Caco-2 (cell line): ENCODE measurements at regions not wholly inside any gene's neighbourhood (a gene's known extent, or its start where the extent isn't known, plus 50 kb on each side); places are given as distances from the start of the nearest gene placed in this dataset.
A peak's percentile ranks its signal among the peaks of the same experiment; 100 is the strongest.

Source experiments
- BruUV-seq: library from RNA; stranded (reverse); fragments of 400-500 nt; replicated peaks from 2 replicates; lab custom pipeline; 2021; lab: Mats Ljungman, UMichigan
- CTCF ChIA-PET: fragments of 300-600 bp; sonication (Branson Sonifier 250); formaldehyde crosslinking; loops from one replicate; lab custom pipeline; 2022; ENCODE audit warnings: antibody characterized with exemption; lab: Charles Lee
- POLR2A ChIA-PET: fragments of 300-600 bp; sonication (Branson Sonifier 250); formaldehyde crosslinking; loops from one replicate; lab custom pipeline; 2022; ENCODE audit warnings: antibody characterized with exemption; lab: Charles Lee
- DNase-seq, 2 experiments: peaks; one replicate each; pipeline versions ENCODE4 v3.0.0 to v3.0.0-alpha.2; 2020 to 2022
- H3K27me3 ChIP-seq: replicated peaks from 2 replicates; pipeline ENCODE4 v1.6.0; 2011; ENCODE audit warnings: low read length; ENCODE audit not compliant: control insufficient read depth, insufficient read depth
- H3K36me3 ChIP-seq: 2 replicates; pipeline ENCODE4 v1.5.1; 2011; ENCODE audit warnings: low read length; ENCODE audit not compliant: control insufficient read depth, insufficient read depth
- H3K4me1 ChIP-seq: fragments of 250-450 bp; sonication (Bioruptor Pico); 2 replicates; pipeline ENCODE4 v1.5.1; 2020; ENCODE audit warnings: mild to moderate bottlenecking
- H3K4me3 ChIP-seq: 2 replicates; pipeline ENCODE4 v1.5.1; 2011; ENCODE audit warnings: low read depth, mild to moderate bottlenecking, control low read depth, low read length
- H3K9me3 ChIP-seq: fragments of 250-450 bp; sonication (Bioruptor Pico); 2 replicates; pipeline ENCODE4 v1.5.1; 2020; ENCODE audit warnings: mild to moderate bottlenecking, moderate library complexity
- H3K27ac Mint-ChIP-seq: one replicate; pipeline ENCODE4 v1.8.0; 2022; ENCODE audit warnings: mixed read lengths; ENCODE audit not compliant: unreplicated experiment
- H3K27me3 Mint-ChIP-seq: one replicate; pipeline ENCODE4 v1.8.0; 2022; ENCODE audit warnings: mixed read lengths; ENCODE audit not compliant: insufficient read depth, unreplicated experiment
- H3K36me3 Mint-ChIP-seq: one replicate; pipeline ENCODE4 v1.8.0; 2022; ENCODE audit warnings: mild to moderate bottlenecking, mixed read lengths; ENCODE audit not compliant: insufficient read depth, unreplicated experiment
- H3K4me1 Mint-ChIP-seq: one replicate; pipeline ENCODE4 v1.8.0; 2022; ENCODE audit warnings: low read depth, mixed read lengths; ENCODE audit not compliant: unreplicated experiment
- H3K4me3 Mint-ChIP-seq: one replicate; pipeline ENCODE4 v1.8.0; 2022; ENCODE audit warnings: mild to moderate bottlenecking, moderate library complexity, mixed read lengths; ENCODE audit not compliant: unreplicated experiment
- H3K9me3 Mint-ChIP-seq: one replicate; pipeline ENCODE4 v1.8.0; 2022; ENCODE audit warnings: mixed read lengths; ENCODE audit not compliant: unreplicated experiment
- CTCF ChIP-seq, 2 experiments: fragments of 200-600 bp in 1 of 2; IDR thresholded peaks; 1 replicate in 1 of 2; 2 replicates in 1 of 2; pipeline versions ENCODE4 v1.5.1 to v1.8.0; 2011 to 2022; ENCODE audit warnings: antibody characterized with exemption in 1 of 2, control low read depth in 1 of 2, inconsistent platforms in 1 of 2, low read depth in 1 of 2, low read length in 1 of 2, mild to moderate bottlenecking in 1 of 2, moderate library complexity in 1 of 2; ENCODE audit not compliant: insufficient read depth in 1 of 2, severe bottlenecking in 1 of 2, unreplicated experiment in 1 of 2
- intact Hi-C: fragments of 100-400 bp; cut with micrococcal nuclease; formaldehyde crosslinking; loops from one replicate; pipeline ENCODE4 v1.10.0; 2022; ENCODE audit not compliant: unreplicated experiment

GRCh38 chr5:9781275-9781674, 151.1 kb upstream of the TAS2R1 start:
- Histone ChIP-seq H3K9me3 (no peaks in the 10 kb centered on the region; the same call in 1 of the 2 replicates), H3K36me3 (no peaks in the 10 kb centered on the region), H3K4me3 (no peak overlapping the region), H3K4me1 (peaks cover 20% of the 10 kb centered on the region), H3K27me3 (no peaks in the 10 kb centered on the region)
- H3K4me3 Mint-ChIP-seq = peak overlapping the region; percentile 1
- no TSS peak for BruUV-seq
- DNase-seq = no peak
- ChIA-PET CTCF (no interaction called here), POLR2A (no interaction called here)
- H3K27ac Mint-ChIP-seq = peak overlapping the region; percentile 62
- peaks cover 6% of the 10 kb centered on the region for H3K9me3 Mint-ChIP-seq
- TF ChIP-seq CTCF (IDR thresholded peaks at IDR 0.05; ENCODE audit: insufficient read depth in 1 of 2, low read depth in 1 of 2, low read length in 1 of 2, severe bottlenecking in 1 of 2, unreplicated experiment in 1 of 2) = no peak
- peaks cover 18% of the 10 kb centered on the region for H3K4me1 Mint-ChIP-seq
- H3K27me3 Mint-ChIP-seq = no peaks in the 10 kb centered on the region
- H3K36me3 Mint-ChIP-seq = peaks cover 5% of the 10 kb centered on the region
- intact Hi-C loops = no loop called here

GRCh38 chr5:9780501-9780900, 150.3 kb upstream of the TAS2R1 start:
- BruUV-seq = no TSS peak
- no peak for TF ChIP-seq CTCF (IDR thresholded peaks at IDR 0.05; ENCODE audit: insufficient read depth in 1 of 2, low read depth in 1 of 2, low read length in 1 of 2, severe bottlenecking in 1 of 2, unreplicated experiment in 1 of 2)
- Histone ChIP-seq H3K27me3 (no peaks in the 10 kb centered on the region), H3K4me1 (peaks cover 20% of the 10 kb centered on the region), H3K9me3 (no peaks in the 10 kb centered on the region; the same call in 1 of the 2 replicates), H3K36me3 (no peaks in the 10 kb centered on the region), H3K4me3 (no peak overlapping the region)
- intact Hi-C loops = no loop called here
- Mint-ChIP-seq H3K4me1 (peaks cover 18% of the 10 kb centered on the region), H3K27ac (no peak overlapping the region), H3K36me3 (peaks cover 5% of the 10 kb centered on the region), H3K27me3 (no peaks in the 10 kb centered on the region), H3K9me3 (peaks cover 6% of the 10 kb centered on the region), H3K4me3 (no peak overlapping the region)
- ChIA-PET POLR2A (no interaction called here), CTCF (no interaction called here)
- DNase-seq = no peak

GRCh38 chr5:9776525-9776924, 146.4 kb upstream of the TAS2R1 start:
- Mint-ChIP-seq H3K27me3 (no peaks in the 10 kb centered on the region), H3K4me1 (peaks cover 6% of the 10 kb centered on the region), H3K36me3 (no peaks in the 10 kb centered on the region), H3K27ac (no peak overlapping the region), H3K4me3 (no peak overlapping the region), H3K9me3 (peaks cover 20% of the 10 kb centered on the region)
- no peaks in the 10 kb centered on the region for H3K36me3 ChIP-seq
- H3K4me3 ChIP-seq = no peak overlapping the region
- ChIA-PET CTCF (no interaction called here), POLR2A (no interaction called here)
- intact Hi-C loops = no loop called here
- no peak for DNase-seq
- BruUV-seq = no TSS peak
- H3K27me3 ChIP-seq = no peaks in the 10 kb centered on the region
- peaks cover 2% of the 10 kb centered on the region; the same call in 1 of the 2 replicates for H3K4me1 ChIP-seq
- no peak for TF ChIP-seq CTCF (IDR thresholded peaks at IDR 0.05; ENCODE audit: insufficient read depth in 1 of 2, low read depth in 1 of 2, low read length in 1 of 2, severe bottlenecking in 1 of 2, unreplicated experiment in 1 of 2)
- no peaks in the 10 kb centered on the region; the same call in 1 of the 2 replicates for H3K9me3 ChIP-seq
